22Rv1 (cell line): ENCODE measurements at regions not wholly inside any gene's neighbourhood (a gene's known extent, or its start where the extent isn't known, plus 50 kb on each side); places are given as distances from the start of the nearest gene placed in this dataset.

Experiments used
- CTCF ChIP-seq: fragments of 450-650 bp; IDR thresholded peaks from 2 replicates; pipeline ENCODE4 v1.5.1; 2017; ENCODE audit warnings: mild to moderate bottlenecking
- ZFX ChIP-seq: fragments of 450-650 bp; IDR thresholded peaks from 2 replicates; pipeline ENCODE4 v1.6.1; 2017; ENCODE audit warnings: antibody characterized with exemption, borderline replicate concordance

GRCh38 chr12:92431146-92431545 lies 271.6 kb upstream of the PLEKHG7 start:
- TF ChIP-seq CTCF (no peak), ZFX (no peak)
